T follicular helper cell (primary cell): ENCODE measurements at regions not wholly inside any gene's neighbourhood (a gene's known extent, or its start where the extent isn't known, plus 50 kb on each side); places are given as distances from the start of the nearest gene placed in this dataset.
"Not testable (repeated sequence)": the region's sequence is repeated elsewhere in the genome, so short reads cannot be mapped to it uniquely, and the experiment has no call there.

Source experiments
- DNase-seq: peaks from one replicate; pipeline ENCODE4 v3.0.0-alpha.2; 2020; ENCODE audit warnings: low read depth

- no peak for DNase-seq
Observed at GRCh38 chr6:97456070-97456469, 173.1 kb upstream of the MMS22L start.

GRCh38 chr6:97459535-97459934 is 176.5 kb upstream of the MMS22L start:
- no peak for DNase-seq

GRCh38 chr6:97459986-97460385 is 177.0 kb upstream of the MMS22L start:
- no peak for DNase-seq

GRCh38 chr6:97460394-97461080 is 177.5 kb upstream of the MMS22L start:
- DNase-seq = no peak

GRCh38 chr6:97461218-97461617 is 178.2 kb upstream of the MMS22L start:
- no peak for DNase-seq

GRCh38 chr6:97462031-97462430 is 179.0 kb upstream of the MMS22L start:
- no peak for DNase-seq

- no peak for DNase-seq
Observed at GRCh38 chr6:97462938-97463598, 180.1 kb upstream of the MMS22L start.

- no peak for DNase-seq
Observed at GRCh38 chr6:97465877-97466561, 183.0 kb upstream of the MMS22L start.

GRCh38 chr6:97468981-97469380 is 186.0 kb upstream of the MMS22L start:
- no peak for DNase-seq

GRCh38 chr6:97469451-97469850 is 186.4 kb upstream of the MMS22L start:
- no peak for DNase-seq

- no peak for DNase-seq
Observed at GRCh38 chr6:97470322-97470721, 187.3 kb upstream of the MMS22L start.

GRCh38 chr6:97473979-97474378 is 191.0 kb upstream of the MMS22L start:
- DNase-seq = no peak

- DNase-seq = peak; percentile 36
Observed at GRCh38 chr6:97497713-97498331, 214.8 kb upstream of the MMS22L start.

GRCh38 chr6:97501853-97502252 is 218.8 kb upstream of the MMS22L start:
- no peak for DNase-seq

- DNase-seq = no peak
Observed at GRCh38 chr6:97508646-97509045, 225.6 kb upstream of the MMS22L start.

GRCh38 chr6:97513260-97513659 is 230.2 kb upstream of the MMS22L start:
- not testable (repeated sequence) for DNase-seq

GRCh38 chr6:97524811-97525210 is 241.8 kb upstream of the MMS22L start:
- no peak for DNase-seq

- DNase-seq = no peak
Observed at GRCh38 chr6:97535800-97536199, 252.8 kb upstream of the MMS22L start.

- DNase-seq = no peak
Observed at GRCh38 chr6:97548354-97548753, 265.3 kb upstream of the MMS22L start.

GRCh38 chr6:97557355-97557754 is 274.3 kb upstream of the MMS22L start:
- no peak for DNase-seq

- DNase-seq = no peak
Observed at GRCh38 chr6:97563529-97563928, 280.5 kb upstream of the MMS22L start.

GRCh38 chr6:97572943-97573342 is 289.9 kb upstream of the MMS22L start:
- no peak for DNase-seq

GRCh38 chr6:97586344-97586743 is 303.3 kb upstream of the MMS22L start:
- DNase-seq = no peak
